ENCODE measurements at regions not wholly inside any gene's neighbourhood (a gene's known extent, or its start where the extent isn't known, plus 50 kb on each side); places are given as distances from the start of the nearest gene placed in this dataset.

DNA sequence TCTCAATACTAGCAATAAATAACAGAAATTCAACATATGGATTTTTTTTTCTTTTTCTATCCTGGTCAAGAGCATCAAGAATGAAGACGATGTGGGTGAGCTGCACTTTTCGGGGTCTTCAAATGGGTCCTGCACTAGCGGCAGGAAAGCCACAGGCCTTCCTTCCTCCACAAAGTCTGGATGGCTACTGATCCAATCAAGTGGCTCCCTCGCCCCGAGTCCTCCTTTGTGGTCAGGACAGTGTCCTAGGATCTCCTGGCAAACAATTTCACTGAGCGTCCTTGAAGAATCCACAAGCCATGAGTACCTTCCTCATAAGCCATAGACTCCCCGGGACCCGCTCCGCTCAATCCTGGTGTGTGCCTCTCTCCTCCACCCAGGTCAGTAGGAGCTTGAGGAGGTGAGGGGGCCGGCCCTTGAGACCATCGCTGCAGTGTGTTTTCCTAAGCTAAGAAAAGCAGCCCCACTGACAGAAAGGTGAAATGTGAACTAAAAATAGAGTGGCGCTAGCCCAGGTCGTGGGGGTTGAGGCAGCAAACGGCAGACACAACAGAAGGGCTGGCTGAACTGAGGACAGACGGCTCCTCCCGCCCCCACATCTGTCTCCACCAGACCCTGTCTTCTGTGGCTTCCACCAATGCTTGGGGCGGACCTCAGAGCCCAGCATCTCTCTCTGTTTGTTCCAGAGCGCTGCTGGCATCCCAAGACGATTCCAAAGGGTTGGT lies 202.3 kb downstream of the HERPUD2 start:
- no peak overlapping the region for H3K27ac Mint-ChIP-seq (ENCODE audit: unreplicated experiment)
- CTCF ChIA-PET: no interaction called here
- DNase-seq: no peak
- TF ChIP-seq, protein P1, sequence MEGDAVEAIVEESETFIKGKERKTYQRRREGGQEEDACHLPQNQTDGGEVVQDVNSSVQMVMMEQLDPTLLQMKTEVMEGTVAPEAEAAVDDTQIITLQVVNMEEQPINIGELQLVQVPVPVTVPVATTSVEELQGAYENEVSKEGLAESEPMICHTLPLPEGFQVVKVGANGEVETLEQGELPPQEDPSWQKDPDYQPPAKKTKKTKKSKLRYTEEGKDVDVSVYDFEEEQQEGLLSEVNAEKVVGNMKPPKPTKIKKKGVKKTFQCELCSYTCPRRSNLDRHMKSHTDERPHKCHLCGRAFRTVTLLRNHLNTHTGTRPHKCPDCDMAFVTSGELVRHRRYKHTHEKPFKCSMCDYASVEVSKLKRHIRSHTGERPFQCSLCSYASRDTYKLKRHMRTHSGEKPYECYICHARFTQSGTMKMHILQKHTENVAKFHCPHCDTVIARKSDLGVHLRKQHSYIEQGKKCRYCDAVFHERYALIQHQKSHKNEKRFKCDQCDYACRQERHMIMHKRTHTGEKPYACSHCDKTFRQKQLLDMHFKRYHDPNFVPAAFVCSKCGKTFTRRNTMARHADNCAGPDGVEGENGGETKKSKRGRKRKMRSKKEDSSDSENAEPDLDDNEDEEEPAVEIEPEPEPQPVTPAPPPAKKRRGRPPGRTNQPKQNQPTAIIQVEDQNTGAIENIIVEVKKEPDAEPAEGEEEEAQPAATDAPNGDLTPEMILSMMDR (IDR thresholded peaks at IDR 0.05; ENCODE audit: unreplicated experiment): no peak
- intact Hi-C loops (cut with micrococcal nuclease; ENCODE audit: unreplicated experiment): no loop called here
- peaks cover 25% of the 10 kb centered on the region for H3K27me3 Mint-ChIP-seq (ENCODE audit: unreplicated experiment)
- H3K36me3 Mint-ChIP-seq (ENCODE audit: insufficient read depth, unreplicated experiment): no peaks in the 10 kb centered on the region
- no peaks in the 10 kb centered on the region for H3K4me1 Mint-ChIP-seq (ENCODE audit: low read depth, unreplicated experiment)
- no TSS peak for BruUV-seq (replicated peaks)
- H3K9me3 Mint-ChIP-seq (ENCODE audit: low read depth, unreplicated experiment): no peaks in the 10 kb centered on the region
- no peak overlapping the region for H3K4me3 Mint-ChIP-seq (ENCODE audit: low read depth, unreplicated experiment)

DNA sequence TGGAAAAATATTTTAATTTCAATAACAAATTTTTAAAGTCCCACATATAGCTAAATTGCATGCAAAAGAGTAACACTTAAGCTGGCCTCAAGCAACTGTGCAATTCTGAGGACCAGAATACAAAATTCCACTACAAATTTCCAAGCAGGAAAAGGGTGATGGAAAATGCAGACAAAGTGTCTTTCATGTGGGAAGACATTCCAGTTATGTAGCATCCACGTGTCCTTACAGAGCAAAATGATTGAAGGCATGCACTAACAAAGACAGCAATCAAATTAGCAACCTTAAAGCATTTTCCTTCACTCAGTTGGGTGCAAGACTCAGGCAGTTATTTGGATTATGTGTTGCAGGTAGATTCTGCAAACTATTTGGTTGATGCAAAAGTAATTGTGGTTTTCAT lies 203.7 kb downstream of the HERPUD2 start:
- no peak for DNase-seq
- no peak overlapping the region for H3K4me3 Mint-ChIP-seq (ENCODE audit: low read depth, unreplicated experiment)
- H3K4me1 Mint-ChIP-seq (ENCODE audit: low read depth, unreplicated experiment): no peaks in the 10 kb centered on the region
- TF ChIP-seq, protein P1 (IDR thresholded peaks at IDR 0.05; ENCODE audit: unreplicated experiment): no peak
- intact Hi-C loops (cut with micrococcal nuclease; ENCODE audit: unreplicated experiment): no loop called here
- no TSS peak for BruUV-seq (replicated peaks)
- no peaks in the 10 kb centered on the region for H3K36me3 Mint-ChIP-seq (ENCODE audit: insufficient read depth, unreplicated experiment)
- H3K9me3 Mint-ChIP-seq (ENCODE audit: low read depth, unreplicated experiment): no peaks in the 10 kb centered on the region
- CTCF ChIA-PET: no interaction called here
- no peak overlapping the region for H3K27ac Mint-ChIP-seq (ENCODE audit: unreplicated experiment)
- H3K27me3 Mint-ChIP-seq (ENCODE audit: unreplicated experiment): peaks cover 12% of the 10 kb centered on the region

DNA sequence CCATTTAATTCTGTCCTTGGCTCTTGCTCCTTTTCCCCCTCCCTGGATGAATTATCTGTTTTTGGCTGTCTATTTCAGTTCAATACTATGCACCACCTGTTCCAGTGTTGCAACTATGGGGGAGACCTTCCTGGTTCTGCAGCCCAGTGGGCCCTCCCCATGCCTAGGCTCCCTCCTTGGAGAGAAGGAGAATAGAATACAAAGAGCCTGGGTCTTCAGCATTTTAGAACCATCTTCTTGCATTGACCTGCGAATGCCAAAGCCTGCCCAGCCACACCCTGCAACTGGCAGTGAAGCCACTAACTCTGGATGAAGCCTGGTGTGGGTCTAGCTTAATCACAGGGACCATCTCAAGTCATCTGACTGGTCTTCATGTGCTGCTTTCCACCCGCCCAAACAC lies 207.1 kb downstream of the HERPUD2 start:
- Mint-ChIP-seq H3K27me3 (ENCODE audit: unreplicated experiment) (peaks cover 29% of the 10 kb centered on the region), H3K36me3 (ENCODE audit: insufficient read depth, unreplicated experiment) (no peaks in the 10 kb centered on the region), H3K4me1 (ENCODE audit: low read depth, unreplicated experiment) (peaks cover 8% of the 10 kb centered on the region), H3K27ac (ENCODE audit: unreplicated experiment) (no peak overlapping the region), H3K9me3 (ENCODE audit: low read depth, unreplicated experiment) (no peaks in the 10 kb centered on the region), H3K4me3 (ENCODE audit: low read depth, unreplicated experiment) (no peak overlapping the region)
- CTCF ChIA-PET: no interaction called here
- TF ChIP-seq, protein P1 (IDR thresholded peaks at IDR 0.05; ENCODE audit: unreplicated experiment): no peak
- DNase-seq: no peak
- BruUV-seq (replicated peaks): no TSS peak
- intact Hi-C loops (cut with micrococcal nuclease; ENCODE audit: unreplicated experiment): no loop called here

DNA sequence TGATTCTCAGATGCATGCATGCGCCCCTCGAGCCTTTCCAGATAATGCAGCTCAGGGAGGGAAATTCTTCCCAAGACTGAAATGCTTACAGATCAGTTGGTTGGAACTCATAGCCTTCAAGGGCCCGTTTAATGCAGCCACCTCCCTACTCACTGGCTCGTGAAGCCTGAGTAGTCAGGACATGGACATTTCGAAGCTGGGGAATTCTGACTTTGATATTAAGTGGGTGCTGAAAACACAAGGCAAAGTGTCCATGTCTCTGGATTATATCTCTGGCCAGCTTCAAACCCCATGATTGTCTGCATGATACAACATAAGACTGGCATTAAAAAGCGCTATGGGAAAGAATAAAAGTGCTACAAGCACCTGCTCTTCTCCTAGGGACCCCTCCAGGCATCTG lies 207.5 kb downstream of the HERPUD2 start:
- H3K4me1 Mint-ChIP-seq (ENCODE audit: low read depth, unreplicated experiment): peaks cover 8% of the 10 kb centered on the region
- no peak overlapping the region for H3K4me3 Mint-ChIP-seq (ENCODE audit: low read depth, unreplicated experiment)
- CTCF ChIA-PET: no interaction called here
- no peaks in the 10 kb centered on the region for H3K9me3 Mint-ChIP-seq (ENCODE audit: low read depth, unreplicated experiment)
- intact Hi-C loops (cut with micrococcal nuclease; ENCODE audit: unreplicated experiment): no loop called here
- peaks cover 31% of the 10 kb centered on the region for H3K27me3 Mint-ChIP-seq (ENCODE audit: unreplicated experiment)
- no peaks in the 10 kb centered on the region for H3K36me3 Mint-ChIP-seq (ENCODE audit: insufficient read depth, unreplicated experiment)
- no peak for DNase-seq
- no peak overlapping the region for H3K27ac Mint-ChIP-seq (ENCODE audit: unreplicated experiment)
- TF ChIP-seq, protein P1 (IDR thresholded peaks at IDR 0.05; ENCODE audit: unreplicated experiment): no peak
- no TSS peak for BruUV-seq (replicated peaks)
